HG03060 (cell line): ENCODE measurements at regions not wholly inside any gene's neighbourhood (a gene's known extent, or its start where the extent isn't known, plus 50 kb on each side); places are given as distances from the start of the nearest gene placed in this dataset.

Source experiments
- ATAC-seq: cut with Tn5 transposase; IDR thresholded peaks from one replicate; pipeline ENCODE4 v1.9.1; 2021; ENCODE audit warnings: low read depth, moderate number of reproducible peaks; ENCODE audit not compliant: unreplicated experiment

DNA sequence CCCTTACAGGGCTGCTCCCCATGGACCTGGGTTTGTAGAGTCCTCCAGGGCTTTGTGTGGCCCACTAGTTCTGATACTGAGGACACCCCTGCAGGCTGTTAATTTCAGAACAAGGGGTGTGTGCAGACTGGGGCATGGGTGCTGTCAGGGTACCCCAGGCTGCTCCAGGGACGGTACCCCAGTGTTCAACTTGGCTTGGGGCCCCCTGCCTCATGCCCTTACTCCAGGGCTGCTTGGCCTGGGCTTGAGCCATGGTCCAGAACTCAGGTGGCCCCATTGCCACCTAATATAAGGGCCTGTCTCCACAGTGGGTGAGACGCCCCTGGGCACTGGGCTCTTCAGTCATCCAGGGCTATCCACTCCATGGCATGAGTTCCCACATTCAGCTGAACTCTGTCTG, 1417.6 kb downstream of the UQCRFS1 start:
- ATAC-seq = no peak

DNA sequence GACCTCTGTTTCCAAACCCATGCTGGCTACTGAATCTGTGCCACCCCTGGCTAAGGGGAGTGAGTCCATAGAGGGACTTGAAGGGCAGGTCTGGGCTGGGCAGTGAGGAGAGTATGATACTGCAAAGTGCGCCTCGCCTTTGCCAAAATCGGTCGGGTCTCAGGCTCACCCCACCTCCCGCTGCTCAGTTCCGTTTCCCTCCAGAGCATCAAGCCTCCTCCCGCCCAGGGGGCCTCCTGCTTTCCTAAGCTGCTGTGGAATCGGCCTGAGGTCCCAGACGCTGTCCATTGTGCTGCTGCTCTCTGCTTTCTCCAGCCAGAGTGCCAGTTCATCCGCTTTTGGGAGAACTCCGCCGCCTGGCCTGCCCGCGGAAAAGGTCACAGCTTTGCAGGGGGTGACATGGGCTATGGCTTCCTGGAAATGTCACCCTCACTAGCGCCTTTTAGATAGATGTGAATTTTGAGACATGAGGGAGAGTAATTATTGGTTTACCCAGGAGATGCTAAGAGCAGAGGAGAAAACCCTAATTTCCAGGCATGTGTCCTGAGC, 1418.4 kb downstream of the UQCRFS1 start:
- no peak for ATAC-seq

DNA sequence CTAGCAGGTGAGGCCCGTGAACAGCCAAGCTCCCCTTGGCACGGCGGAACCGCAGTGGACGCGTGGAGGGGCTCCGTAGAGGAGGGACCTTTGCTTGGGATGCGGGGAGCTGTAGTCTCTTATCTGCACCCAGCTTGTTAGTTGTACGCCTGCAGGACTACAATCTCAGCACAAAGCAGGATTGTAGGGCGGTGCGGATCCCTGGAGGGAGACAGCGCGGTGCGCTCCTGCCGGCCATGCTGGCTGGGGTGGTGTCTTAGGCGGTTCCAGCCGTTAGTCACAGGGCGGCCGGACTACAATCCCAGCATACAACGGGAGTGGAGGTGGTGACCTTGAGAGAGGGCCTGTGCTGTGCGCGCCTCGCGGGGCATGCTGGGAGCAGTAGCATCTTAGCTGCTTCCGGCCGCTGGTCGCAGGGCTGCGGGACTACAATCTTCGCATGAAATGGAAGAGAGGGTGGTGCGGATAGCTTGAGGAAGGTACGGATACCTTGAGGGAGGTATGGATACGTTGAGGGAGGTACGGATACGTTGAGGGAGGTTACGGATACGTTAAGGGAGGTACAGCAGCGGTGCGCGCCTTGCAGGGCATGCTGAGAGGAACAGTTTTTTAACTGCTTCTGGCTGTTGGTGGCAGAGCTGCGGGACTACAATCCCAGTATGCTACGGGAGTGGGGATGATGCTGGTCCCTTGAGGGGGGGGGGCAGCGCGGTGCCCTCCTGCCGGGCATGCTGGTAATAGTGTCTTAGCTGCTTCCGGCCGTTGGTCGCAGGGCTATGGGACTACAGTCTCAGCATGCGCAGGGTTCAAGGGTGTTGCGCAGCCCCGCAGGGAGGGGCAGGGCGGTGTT, 1419.1 kb downstream of the UQCRFS1 start:
- peak; percentile 72 for ATAC-seq

DNA sequence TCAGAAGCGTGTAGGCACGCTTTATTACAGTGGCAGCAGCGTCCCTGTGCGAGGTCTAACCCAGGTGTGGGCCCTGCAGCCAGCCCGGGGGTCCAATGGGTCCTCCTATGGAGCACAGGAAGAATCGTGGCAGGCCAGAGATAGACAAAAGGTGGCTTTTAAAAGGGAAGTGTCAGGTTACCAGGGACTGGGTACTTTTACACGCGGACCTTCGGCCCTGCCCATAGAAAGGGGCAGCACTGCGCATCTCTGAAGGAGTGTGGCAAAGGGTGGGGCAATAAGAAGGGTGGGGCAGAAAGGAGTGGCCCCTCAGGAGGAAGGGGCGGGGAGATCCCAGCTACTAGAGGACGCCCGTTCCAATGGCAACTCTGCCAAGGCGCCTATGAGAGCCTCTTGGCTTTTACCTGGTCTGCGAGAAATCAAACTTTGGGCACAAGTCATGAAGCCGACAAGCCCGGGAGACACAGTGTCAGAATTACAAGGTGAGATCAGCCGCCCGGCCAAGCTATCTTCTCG, 1419.8 kb downstream of the UQCRFS1 start:
- peak; percentile 45 for ATAC-seq

DNA sequence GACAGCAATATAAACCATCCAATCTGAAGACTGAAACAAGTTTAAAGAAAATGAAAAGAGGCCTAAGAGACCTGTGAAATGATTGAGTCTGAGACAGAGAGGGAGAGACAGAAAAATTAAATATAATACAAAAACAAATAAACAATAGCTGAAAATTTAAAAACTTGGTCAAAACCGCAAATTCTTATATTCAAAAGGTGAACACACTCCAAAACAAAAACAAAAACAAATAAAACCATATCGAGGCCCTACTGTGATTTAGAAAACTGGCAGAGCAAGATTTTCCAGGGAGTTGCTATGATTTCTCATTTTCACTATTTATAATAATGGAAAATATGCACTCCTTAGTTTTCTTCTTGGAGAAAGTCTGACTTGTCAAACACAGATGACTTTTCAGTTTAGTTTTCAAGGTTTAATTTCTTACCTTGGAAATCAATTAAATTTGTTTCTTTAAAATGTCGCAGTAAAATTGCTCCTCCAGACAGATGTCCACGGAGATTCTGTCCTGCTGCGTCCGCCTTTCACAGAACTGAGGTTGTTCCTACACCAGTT, 1420.3 kb downstream of the UQCRFS1 start:
- ATAC-seq = no peak

DNA sequence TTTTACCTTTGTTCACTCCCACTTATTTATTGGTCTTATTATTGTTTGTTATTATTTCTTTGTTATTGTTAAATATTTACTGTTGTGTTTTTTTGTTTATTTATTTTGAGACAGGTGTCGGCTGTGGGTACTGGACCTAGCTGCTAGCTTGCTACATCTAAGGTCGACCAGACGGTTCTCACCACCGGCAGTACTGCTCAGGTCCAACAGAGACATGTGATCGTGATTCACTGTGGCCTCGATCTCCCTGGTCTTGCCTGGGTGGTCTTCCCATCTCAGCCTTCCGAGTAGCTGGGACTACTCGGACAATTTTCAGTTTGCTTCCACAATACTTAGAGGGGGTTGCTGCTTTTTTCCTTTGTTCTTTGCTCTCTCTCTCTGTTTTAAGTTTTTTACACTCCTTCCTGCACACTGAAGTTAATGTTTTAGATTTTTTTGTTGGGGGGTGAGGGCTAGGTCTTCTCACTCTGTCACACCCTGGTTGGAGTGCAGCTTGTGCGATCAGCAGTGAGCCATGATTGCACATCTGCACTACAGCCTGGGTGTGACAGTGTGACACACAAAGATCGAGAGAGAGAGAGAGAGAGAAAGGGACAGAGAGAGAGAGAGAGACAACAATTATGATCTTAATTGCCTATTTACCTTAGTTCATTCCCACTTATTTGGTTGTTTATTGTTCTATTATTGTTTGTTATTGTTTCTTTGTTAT, 1432.4 kb downstream of the UQCRFS1 start:
- no peak for ATAC-seq

DNA sequence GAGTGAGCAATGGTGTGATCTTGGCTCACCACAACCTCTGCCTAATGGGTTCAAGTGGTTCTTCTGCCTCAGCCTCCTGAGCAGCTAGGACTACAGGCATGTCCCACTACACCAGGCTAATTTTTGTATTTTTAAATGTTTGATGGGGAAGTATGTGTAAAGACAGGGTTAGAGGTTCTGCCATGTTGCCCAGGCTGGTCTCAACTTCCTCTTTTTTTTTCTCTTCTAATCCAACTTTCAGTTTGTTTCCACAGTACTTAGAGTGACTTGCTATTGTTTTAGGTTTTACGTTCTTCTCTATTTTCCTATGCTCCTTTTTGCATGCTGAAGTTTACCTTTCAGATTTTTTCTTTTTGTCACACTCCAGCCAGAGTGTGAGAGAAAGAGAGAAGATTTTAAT, 1433.0 kb downstream of the UQCRFS1 start:
- no peak for ATAC-seq

DNA sequence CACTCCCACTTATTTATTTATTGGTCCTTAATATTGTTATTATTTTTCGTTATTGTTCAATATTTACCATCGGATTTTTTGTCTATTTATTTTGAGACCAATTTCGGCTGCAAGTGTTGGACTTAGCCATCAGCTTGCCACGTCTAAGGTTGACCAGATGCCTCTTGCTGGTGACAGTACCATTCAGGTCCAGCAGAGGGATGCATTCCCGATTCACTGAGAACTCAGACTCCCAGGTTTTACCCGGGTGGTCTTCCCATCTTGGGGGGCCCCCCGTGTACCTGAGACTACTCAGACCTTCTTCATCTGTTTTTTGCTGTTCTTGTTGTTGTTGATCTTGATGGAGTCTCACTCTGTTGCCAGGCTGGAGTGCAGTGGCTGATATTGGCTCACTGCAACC, 1435.2 kb downstream of the UQCRFS1 start:
- ATAC-seq = no peak

DNA sequence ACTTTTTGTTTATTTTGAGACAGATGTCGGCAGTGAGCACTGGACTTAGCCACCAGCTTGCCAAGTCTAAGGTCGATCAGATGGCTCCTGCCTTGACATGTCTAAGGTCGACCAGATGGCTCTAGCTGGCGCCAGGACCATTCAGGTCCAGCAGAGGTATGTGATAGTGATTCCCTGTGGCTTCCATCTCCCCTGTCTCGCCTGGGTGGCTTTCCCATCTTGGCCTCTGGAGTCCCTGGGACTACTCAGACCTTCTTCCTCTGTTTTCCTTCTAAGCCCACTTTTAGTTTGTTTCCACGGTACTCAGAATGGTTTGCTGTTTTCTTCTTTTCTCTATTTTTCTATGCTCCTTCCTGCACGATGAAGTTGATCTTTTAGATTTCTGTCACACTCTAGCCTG, 1435.7 kb downstream of the UQCRFS1 start:
- no peak for ATAC-seq

DNA sequence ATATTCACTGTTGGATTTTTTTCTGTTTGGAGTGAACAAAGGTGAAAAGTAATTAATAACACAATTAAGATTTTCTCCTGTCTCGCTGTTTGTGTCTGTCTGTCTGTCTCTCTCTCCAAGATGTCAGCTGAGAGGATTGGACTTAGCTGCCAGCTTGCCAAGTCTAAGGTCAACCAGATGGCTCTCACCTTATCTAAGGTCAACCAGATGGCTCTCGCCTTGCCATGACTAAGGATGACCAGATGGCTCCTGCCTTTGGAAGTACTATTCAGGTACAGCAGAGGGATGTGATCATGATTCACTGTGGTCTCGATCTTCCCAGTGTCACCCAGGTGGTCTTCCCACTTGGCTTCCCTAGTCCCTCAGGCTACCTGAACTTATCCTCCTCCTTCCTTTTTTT, 1436.4 kb downstream of the UQCRFS1 start:
- no peak for ATAC-seq

DNA sequence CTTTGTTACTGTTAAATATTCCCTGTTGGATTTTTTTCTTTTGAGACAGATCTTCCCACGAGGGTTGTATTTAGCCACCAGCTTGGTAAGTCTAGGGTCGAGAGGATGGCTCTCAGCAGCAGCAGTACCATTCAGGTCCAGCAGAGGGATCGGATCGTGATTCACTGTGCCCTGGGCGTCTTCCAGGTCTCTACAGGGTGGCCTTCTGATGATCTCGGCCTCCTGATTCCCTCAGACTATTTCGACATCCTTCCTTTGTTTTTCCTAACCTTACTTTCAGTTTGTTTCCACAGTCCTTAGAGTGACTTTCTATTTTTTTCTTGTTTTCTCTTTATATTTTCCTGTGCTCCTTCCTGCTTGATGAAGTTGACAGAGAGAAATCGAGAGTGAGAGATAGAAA, 1436.9 kb downstream of the UQCRFS1 start:
- ATAC-seq = no peak

DNA sequence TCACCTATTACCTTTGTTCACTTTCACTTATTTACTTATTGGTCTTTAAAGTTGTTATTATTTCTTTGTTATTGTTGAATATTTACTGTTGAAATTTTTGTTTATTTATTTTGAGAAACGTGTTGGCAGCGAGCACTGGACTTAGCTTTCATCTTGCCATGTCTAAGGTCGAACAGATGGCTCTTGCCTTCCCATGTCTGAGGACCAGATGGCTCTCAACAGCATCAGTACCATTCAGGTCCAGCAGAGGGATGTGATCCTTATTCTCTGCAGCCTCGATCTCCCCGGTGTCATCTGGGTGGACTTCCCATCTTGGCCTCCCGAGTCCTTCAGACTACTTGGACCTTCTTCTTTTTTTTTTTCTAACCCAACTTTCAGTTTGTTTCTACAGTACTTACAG, 1437.6 kb downstream of the UQCRFS1 start:
- ATAC-seq = no peak

DNA sequence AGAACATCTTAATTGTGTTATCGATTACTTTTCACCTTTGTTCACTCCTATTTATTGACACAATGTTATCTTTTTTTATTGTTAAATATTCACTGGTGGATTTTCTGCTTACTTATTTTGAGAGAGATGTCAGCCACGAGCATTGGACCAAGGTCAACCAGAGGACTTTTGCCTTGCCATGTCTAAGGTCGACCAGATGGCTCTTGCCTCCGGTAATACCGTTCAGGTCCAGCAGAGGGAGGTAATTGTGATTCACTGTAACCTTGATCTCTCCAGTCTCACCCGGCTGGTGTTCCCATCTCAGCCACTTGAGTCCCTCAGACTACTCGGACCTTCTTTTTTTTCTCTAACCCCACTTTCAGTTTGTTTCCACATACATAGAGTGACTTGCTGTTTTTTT, 1438.1 kb downstream of the UQCRFS1 start:
- ATAC-seq = no peak

DNA sequence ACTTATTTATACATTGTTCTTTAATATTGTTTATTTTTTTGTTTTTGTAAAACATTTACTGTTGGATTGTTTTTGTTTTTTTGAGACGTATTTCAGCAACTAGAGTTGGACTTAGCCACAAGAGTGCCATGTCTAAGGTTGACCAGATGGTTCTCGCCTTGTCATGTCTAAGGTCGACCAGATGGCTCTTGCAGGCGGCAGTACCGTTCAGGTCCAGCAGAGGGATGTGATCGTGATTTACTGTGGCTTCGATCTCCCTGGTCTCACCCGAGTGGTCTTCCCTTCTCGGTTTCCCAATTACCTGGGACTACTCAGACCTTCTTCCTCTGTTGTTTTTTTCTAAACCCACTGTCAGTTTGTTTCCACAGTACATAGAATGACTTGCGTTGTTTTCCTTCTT, 1438.6 kb downstream of the UQCRFS1 start:
- ATAC-seq = no peak

DNA sequence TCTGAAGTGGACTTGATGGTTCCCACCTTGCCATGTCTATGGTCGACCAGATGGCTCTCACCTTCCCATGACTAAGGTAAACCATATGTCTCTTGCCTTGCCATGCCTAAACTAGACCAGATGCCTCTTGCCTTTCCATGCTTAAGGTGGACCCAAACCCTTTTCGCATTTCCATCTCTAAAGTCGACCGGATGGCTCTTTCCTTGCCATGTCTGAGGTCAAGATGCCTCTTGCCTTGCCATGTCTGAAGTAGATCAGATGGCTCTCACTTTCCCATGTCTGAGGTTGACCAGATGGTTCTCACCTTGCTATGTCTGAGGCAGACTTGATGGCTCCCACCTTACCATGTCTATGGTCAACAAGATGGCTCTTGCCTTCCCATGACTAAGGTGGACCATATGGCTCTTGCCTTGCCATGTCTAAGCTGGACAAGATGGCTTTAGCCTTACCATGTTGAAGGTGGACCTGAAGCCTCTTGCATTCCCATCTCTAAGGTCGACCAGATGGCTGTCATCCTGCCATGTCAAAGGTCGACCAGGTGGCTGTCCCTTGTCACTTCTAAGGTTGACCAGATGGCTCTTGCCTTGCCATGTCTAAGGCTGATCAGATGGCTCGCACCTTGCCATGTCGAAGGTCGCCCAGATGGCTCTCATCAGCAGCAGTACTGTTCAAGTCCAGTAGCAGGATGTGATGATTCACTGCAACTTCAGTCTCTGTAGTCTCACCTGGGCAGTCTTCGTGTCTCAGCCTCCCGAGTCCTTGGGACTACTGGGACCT, 1439.4 kb downstream of the UQCRFS1 start:
- ATAC-seq = no peak

DNA sequence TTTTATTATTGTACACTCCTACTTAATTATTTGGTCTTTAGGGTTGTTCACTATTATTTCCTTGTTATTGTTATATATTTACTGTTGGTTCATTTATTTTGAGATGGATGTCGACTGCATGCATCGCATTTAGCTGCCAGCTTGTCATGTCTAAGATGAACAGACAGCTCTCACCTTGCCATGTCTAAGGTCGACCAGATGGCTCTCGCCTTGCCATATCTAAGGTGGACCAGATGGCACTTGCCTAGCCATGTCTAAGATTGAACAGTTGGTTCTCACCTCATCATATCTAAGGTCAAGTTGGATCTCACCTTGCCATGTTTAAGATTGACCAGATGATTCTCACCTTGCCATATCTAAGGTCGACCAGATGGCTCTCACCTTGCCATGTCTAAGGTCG, 1440.9 kb downstream of the UQCRFS1 start:
- ATAC-seq = no peak

DNA sequence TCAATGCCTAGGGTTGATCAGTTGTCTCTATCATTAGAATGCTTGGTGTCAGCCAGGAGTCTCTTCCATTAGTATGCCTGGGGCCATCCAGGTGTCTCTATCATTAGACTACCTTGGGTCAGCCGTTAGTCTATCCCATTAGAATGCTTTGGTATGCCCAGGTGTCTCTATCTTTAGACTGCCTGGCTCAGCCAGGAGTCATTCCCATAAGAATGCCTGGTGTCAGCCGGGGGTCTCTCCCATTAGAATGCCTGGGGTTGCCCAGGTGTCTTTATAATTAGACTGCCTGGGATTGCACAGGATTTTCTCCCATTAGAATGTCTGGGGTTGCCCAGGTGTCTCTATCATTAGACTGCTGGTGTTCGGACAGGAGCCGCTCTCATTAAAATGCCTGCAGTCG, 1442.9 kb downstream of the UQCRFS1 start:
- ATAC-seq = no peak

DNA sequence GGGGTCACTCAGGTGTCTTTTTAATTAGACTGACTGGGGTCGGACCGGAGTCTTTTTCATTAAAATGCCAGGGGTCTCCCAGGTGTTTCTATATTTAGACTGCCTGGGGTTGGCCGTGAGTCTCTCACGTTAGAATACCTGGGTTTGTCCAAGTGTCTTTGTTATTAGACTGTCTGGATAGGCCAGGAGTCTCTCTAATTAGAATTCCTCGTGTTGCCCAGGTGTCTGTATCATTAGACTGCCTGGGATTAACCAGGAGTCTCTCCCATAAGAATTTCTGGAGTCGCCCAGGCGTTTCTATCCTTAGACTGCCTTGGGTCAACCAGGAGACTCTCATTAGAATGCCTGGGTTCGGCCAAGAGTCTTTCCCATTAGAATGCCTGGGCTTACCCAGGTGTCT, 1445.7 kb downstream of the UQCRFS1 start:
- ATAC-seq = no peak

DNA sequence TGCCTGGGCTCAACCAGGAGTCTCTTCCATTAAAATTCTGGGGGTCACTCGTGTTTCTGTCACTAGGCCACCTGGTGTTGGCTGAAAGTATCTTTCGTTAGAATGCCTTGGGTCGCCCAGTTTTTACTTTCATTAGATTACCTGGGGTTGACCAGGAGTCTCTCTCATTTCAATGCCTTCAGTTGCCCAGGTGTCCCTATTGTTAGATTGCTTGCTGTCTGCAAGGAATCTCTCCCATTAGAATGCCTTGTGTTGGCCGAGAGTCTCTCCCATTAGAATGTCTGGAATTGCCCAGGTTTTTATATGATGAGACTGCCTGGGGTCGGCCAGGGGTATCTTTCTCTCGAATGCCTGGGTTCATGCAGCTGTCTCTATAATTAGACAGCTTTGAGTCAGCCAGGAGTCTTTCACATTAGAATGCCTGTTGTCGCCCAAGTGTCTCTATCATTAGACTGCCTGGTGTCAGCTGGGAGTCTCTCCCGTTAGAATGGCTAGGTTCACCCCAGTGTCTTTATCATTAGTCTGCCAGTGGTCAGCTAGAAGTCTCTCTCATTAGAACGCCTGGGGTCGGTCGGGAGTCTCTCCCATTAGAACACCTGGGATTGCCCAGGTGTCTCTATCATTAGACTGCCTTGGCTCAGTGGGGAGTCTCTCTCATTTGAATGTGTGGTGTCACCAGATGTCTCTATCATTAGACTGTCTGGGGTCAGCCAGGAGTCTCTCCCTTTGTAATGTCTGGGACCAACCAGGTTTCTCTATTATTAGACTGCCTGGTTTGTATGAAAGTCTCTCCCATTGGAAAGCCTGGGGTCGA, 1446.8 kb downstream of the UQCRFS1 start:
- ATAC-seq = no peak

DNA sequence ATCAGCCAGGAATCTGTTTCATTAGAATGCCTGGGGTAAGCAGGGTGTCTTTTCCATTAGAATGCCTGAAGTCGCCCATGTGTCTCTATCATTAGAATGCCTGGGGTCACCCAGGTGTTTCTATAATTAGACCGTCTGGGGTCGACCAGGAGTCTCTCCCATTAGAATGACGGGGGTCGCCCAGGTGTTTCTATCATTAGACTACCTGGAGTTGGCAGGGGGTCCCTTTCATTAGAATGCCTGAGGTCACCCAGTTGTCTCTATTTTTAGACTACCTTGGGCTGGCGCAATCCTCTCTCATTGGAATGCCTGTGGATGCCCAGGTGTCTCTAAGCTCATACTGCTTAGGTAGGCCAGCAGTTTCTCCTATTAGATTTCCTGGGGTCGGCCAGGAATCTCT, 1447.6 kb downstream of the UQCRFS1 start:
- no peak for ATAC-seq
